Astrocyte of the cerebellum (primary cell): ENCODE measurements at regions not wholly inside any gene's neighbourhood (a gene's known extent, or its start where the extent isn't known, plus 50 kb on each side); places are given as distances from the start of the nearest gene placed in this dataset.

Experiments
- DNase-seq: peaks from one replicate; pipeline ENCODE4 v3.0.0-alpha.2; 2011; ENCODE audit warnings: low read depth
- H3K4me3 ChIP-seq: 2 replicates; pipeline ENCODE4 v1.5.1; 2011; ENCODE audit warnings: mild to moderate bottlenecking, low read depth, low read length, moderate library complexity
- CTCF ChIP-seq: IDR thresholded peaks from 2 replicates; pipeline ENCODE4 v1.5.1; 2012; ENCODE audit warnings: low read length, low read depth, moderate library complexity, mild to moderate bottlenecking; ENCODE audit errors: missing control alignments
- in situ Hi-C: cut with HindIII; loops from 2 replicates; pipeline ENCODE4 v1.10.0; 2017; ENCODE audit warnings: low sequenced_read_pairs

- no peak for TF ChIP-seq CTCF
- in situ Hi-C loops, result no loop called here
- no peak overlapping the region for H3K4me3 ChIP-seq
- no peak for DNase-seq
These were observed 478.9 kb downstream of the EDEM1 start for GRCh38 chr3:5666455-5666854.

GRCh38 chr3:5673521-5673920 lies 486.0 kb downstream of the EDEM1 start:
- no peak overlapping the region for H3K4me3 ChIP-seq
- no peak for TF ChIP-seq CTCF
- in situ Hi-C loops, result no loop called here
- no peak for DNase-seq

- no peak overlapping the region for H3K4me3 ChIP-seq
- in situ Hi-C loops, result no loop called here
These were observed 487.8 kb downstream of the EDEM1 start for GRCh38 chr3:5675319-5675718.

GRCh38 chr3:5677555-5677954 lies 490.0 kb downstream of the EDEM1 start:
- no peak for DNase-seq
- in situ Hi-C loops, result no loop called here

More at GRCh38 chr3:5675319-5675718, 487.8 kb downstream of the EDEM1 start:
- DNase-seq, result no peak
- no peak for TF ChIP-seq CTCF

DNA sequence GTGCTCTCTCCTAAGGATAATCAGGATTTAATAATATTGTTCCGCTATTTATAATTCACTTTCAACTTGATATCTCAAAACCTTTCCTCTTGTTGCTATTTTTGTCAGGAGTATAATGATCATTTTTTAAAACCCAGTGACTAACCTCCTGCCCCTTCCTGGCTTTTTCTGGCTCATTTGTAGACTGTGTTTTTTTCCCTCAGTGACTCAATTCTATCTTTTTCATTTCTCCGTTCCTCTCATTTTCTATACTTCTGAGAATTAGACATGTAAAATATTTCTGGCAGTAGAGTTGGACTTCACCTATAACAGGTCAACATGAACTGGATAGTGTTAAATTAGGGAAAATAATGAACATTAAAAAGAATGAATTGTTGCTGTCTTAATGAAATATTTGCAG lies 490.7 kb downstream of the EDEM1 start:
- in situ Hi-C loops, result no loop called here
- H3K4me3 ChIP-seq, result no peak overlapping the region
- DNase-seq, result no peak
- no peak for TF ChIP-seq CTCF

More at GRCh38 chr3:5677555-5677954, 490.0 kb downstream of the EDEM1 start:
- H3K4me3 ChIP-seq, result no peak overlapping the region
- no peak for TF ChIP-seq CTCF

GRCh38 chr3:5678844-5679243 lies 491.3 kb downstream of the EDEM1 start:
- in situ Hi-C loops, result no loop called here
- H3K4me3 ChIP-seq, result no peak overlapping the region
- TF ChIP-seq CTCF, result no peak
- no peak for DNase-seq

DNA sequence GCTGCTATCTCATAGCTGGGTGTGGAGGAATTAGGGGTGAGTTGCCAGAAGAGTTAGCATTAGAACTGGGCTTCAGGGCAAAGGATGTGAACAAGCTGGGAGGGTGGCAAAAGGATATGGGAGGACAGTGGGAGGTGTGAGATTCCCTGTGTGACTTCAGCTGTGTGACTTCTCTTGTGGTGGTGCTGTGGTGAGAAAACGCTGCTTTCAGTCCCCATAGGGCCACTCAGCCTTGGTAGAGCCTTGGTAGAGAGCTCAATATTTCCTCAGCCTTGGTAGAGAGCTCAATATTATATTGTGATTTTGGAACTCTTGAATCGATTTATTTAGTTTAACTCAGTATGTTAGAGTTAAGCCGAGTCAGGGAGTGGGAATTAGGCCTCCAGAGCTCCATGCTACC lies 499.7 kb downstream of the EDEM1 start:
- no peak for TF ChIP-seq CTCF
- in situ Hi-C loops, result no loop called here
- no peak for DNase-seq
- H3K4me3 ChIP-seq, result no peak overlapping the region
